Esophagus squamous epithelium (tissue), 5 donors: ENCODE measurements at regions not wholly inside any gene's neighbourhood (a gene's known extent, or its start where the extent isn't known, plus 50 kb on each side); places are given as distances from the start of the nearest gene placed in this dataset.
"Not testable (repeated sequence)": the region's sequence is repeated elsewhere in the genome, so short reads cannot be mapped to it uniquely, and the experiment has no call there.

Experiments used
- DNase-seq: peaks from one replicate; lab custom pipeline; 2025; lab: John Stamatoyannopoulos, UW
- H3K27ac ChIP-seq, 4 donors: fragments of 200-600 bp; sonication (generic); one replicate each; pipeline ENCODE4 v1.5.1; 2016 to 2019; ENCODE audit warnings: mild to moderate bottlenecking in 1 of 4
- H3K27me3 ChIP-seq, 4 donors: fragments of 200-600 bp; sonication (generic); 1 replicate in 3 of 4; 2 replicates in 1 of 4; pipeline versions ENCODE4 v1.5.1 to v1.6.0; 2017 to 2021; ENCODE audit warnings: antibody characterized with exemption in 1 of 4
- H3K36me3 ChIP-seq, 3 donors: fragments of 200-600 bp; sonication (generic); one replicate each; pipeline ENCODE4 v1.5.1; 2016 to 2019
- H3K4me1 ChIP-seq, 3 donors: fragments of 200-600 bp; sonication (generic); one replicate each; pipeline ENCODE4 v1.5.1; 2017 to 2019
- H3K4me3 ChIP-seq, 4 donors: fragments of 200-600 bp; sonication (generic); 1 replicate in 3 of 4; 2 replicates in 1 of 4; pipeline ENCODE4 v1.5.1; 2016 to 2019; ENCODE audit warnings: mild to moderate bottlenecking in 2 of 4, moderate library complexity in 1 of 4
- H3K9me3 ChIP-seq, 3 donors: fragments of 200-600 bp; sonication (generic); one replicate each; pipeline ENCODE4 v1.5.1; 2016 to 2019
- POLR2A ChIP-seq, 4 donors: fragments of 450-650 bp; IDR thresholded peaks; one replicate each; pipeline ENCODE4 v1.6.1; 2017; ENCODE audit warnings: antibody characterized with exemption in 4 of 4, mild to moderate bottlenecking in 4 of 4, moderate library complexity in 3 of 4
- WGBS, 2 donors: methylation state at CpG; one replicate each; pipeline ENCODE4 v1.1.5; 2018; 5-methylcytosine and 5-hydroxymethylcytosine counted together
- intact Hi-C: fragments of 100-400 bp; cut with DNase I; formaldehyde crosslinking; loops from one replicate; pipeline ENCODE4 v1.15.0; 2022
- TF ChIP-seq, protein P1 (sequence below), 6 experiments: fragments of 450-650 bp in 4 of 6; fragments of 200-600 bp in 2 of 6; sonication (generic) in 2 of 6; IDR thresholded peaks; one replicate each; pipeline ENCODE4 v1.5.1; 2016 to 2019; ENCODE audit warnings: antibody characterized with exemption in 6 of 6, mild to moderate bottlenecking in 4 of 6, moderate library complexity in 4 of 6
- donor health status: DM: yes; HTN: yes; CAD: no.

DNA sequence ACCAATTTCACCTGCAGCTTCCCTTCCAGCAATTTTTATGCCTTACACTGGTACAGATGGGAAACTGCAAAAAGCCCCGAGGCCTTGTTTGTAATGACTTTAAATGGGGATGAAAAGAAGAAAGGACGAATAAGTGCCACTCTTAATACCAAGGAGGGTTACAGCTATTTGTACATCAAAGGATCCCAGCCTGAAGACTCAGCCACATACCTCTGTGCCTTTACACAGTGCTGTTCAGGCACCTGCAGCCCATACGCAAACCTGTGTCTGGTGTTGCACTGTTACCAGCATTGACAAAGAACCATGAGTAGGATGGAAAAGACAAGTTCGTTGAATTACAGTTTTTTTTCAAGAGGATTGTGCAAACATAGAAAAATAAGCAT, 432.0 kb upstream of the OR4E1 start:
- DNase-seq, result no peak
- Histone ChIP-seq H3K36me3 (no peaks in the 10 kb centered on the region), H3K27ac (no peak overlapping the region), H3K4me3 (no peak overlapping the region), H3K27me3 (no peaks in the 10 kb centered on the region), H3K9me3 (no peaks in the 10 kb centered on the region), H3K4me1 (no peaks in the 10 kb centered on the region)
- no peak for TF ChIP-seq POLR2A (IDR thresholded peaks at IDR 0.05)
- TF ChIP-seq, protein P1, sequence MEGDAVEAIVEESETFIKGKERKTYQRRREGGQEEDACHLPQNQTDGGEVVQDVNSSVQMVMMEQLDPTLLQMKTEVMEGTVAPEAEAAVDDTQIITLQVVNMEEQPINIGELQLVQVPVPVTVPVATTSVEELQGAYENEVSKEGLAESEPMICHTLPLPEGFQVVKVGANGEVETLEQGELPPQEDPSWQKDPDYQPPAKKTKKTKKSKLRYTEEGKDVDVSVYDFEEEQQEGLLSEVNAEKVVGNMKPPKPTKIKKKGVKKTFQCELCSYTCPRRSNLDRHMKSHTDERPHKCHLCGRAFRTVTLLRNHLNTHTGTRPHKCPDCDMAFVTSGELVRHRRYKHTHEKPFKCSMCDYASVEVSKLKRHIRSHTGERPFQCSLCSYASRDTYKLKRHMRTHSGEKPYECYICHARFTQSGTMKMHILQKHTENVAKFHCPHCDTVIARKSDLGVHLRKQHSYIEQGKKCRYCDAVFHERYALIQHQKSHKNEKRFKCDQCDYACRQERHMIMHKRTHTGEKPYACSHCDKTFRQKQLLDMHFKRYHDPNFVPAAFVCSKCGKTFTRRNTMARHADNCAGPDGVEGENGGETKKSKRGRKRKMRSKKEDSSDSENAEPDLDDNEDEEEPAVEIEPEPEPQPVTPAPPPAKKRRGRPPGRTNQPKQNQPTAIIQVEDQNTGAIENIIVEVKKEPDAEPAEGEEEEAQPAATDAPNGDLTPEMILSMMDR (IDR thresholded peaks at IDR 0.05), result no peak
- 60 to 74% methylated on average over 4 of the region's 4 CpGs for WGBS, 2 donors
- intact Hi-C loops, result no loop called here

DNA sequence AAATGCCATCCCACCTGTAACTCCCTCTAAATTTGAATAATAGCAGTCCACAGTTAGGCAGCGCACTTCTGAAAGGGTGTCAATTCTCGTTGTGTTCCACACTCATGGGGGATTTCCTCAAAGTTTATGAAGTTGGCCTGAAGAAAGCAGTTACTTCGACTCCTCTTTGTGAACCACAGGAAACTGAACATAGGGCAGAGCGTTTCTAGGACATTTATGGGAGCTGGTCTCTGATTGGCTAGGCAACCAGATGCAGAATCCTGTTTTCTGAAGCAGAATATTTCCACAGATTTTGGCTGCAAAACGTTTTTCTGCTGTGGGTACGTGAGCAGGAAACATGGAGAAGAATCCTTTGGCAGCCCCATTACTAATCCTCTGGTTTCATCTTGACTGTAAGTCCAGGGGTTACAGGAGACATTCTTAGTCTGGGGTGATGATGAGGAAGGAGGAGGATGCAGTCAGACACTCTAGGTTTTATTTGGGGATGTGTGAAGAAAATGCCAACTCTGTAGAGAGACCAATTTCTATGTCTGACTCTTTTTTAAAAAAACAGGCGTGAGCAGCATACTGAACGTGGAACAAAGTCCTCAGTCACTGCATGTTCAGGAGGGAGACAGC, 431.5 kb upstream of the OR4E1 start:
- WGBS, 2 donors, result 54 to 60% methylated on average over 7 to 8 of the region's 8 CpGs

DNA sequence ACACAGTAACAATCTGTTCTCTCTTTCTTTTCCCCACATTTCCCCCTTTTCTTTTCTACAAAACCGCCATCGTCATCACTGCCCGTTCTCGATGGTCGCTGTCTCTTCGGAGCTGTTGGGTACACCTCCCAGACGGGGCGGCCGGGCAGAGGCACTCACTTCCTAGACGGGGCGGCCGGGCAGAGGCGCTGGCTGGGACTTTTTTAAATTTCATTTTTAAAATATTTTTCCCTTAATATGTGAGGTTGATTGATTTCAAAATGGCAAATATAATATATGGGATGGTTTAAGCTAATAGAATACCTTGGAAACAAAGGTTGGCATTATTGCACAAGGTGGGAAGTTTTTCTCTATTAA, 427.1 kb upstream of the OR4E1 start:
- H3K4me3 ChIP-seq, intact Hi-C loops: not testable (repeated sequence)
- WGBS, 2 donors, result 92 to 93% methylated on average over 13 of the region's 13 CpGs

More for the DNA sequence above, 431.5 kb upstream of the OR4E1 start:
- Histone ChIP-seq H3K9me3 (no peaks in the 10 kb centered on the region), H3K27ac (no peak overlapping the region), H3K4me1 (no peaks in the 10 kb centered on the region), H3K36me3 (no peaks in the 10 kb centered on the region), H3K4me3 (no peak overlapping the region), H3K27me3 (no peaks in the 10 kb centered on the region)
- TF ChIP-seq, protein P1 (IDR thresholded peaks at IDR 0.05), result no peak
- TF ChIP-seq POLR2A (IDR thresholded peaks at IDR 0.05), result no peak
- intact Hi-C loops, result no loop called here
- DNase-seq, result no peak

DNA sequence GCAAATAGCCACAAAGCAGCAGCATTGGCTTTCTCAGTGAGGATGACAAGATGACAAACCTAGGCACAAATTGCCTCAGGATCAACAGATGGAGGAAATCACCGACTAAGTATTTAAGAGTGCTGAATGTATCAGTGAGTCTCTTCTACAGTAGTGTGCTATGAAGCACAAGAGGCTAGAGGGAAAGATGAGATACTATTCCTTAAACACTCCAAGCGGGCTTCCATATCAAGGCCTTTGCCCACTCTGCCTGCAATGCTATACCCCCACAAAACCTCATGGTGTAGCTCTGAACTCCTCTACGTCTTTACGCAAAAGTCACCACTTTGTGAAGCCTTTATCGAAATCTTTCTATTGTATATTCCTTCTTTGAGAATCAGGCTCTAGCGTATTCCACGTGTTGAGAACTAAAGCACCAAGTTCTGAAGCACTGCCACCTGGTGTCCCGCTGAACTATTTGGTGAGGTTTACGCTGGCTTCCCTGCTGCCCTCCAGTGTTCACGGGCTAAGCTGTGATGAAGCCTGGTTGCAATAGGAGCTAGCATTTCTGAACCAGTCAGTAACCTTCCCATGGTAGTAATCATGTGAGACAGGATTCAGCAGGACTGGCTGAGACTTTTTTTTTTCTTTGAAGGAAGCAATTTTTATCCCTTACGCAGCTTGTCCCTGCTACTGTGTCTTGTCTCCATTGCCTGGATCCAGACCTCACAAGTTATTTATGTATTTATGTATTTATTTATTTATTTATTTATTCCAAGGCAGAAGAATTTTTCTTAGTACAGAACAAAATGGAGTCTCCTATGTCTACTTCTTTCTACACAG, 426.5 kb upstream of the OR4E1 start:
- 39 to 51% methylated on average over 11 of the region's 11 CpGs for WGBS, 2 donors
- Histone ChIP-seq H3K36me3 (no peaks in the 10 kb centered on the region), H3K4me3 (no peak overlapping the region), H3K9me3 (no peaks in the 10 kb centered on the region), H3K4me1 (peaks cover 0 to 15% (median 0%) of the 10 kb centered on the region in 3 donors), H3K27me3 (no peaks in the 10 kb centered on the region), H3K27ac (no peak overlapping the region)
- DNase-seq, result no peak
- TF ChIP-seq, protein P1 (IDR thresholded peaks at IDR 0.05), result peak in 3 of 6 experiments; percentile 23 to 55 (median 32)
- no peak for TF ChIP-seq POLR2A (IDR thresholded peaks at IDR 0.05)
- intact Hi-C loops, result no loop called here

More for the DNA sequence above, 427.1 kb upstream of the OR4E1 start:
- not testable (repeated sequence) for DNase-seq, H3K9me3 ChIP-seq, H3K36me3 ChIP-seq, H3K27me3 ChIP-seq, H3K27ac ChIP-seq
- H3K4me1 ChIP-seq, result peaks cover 0 to 15% (median 0%) of the 10 kb centered on the region in 3 donors

DNA sequence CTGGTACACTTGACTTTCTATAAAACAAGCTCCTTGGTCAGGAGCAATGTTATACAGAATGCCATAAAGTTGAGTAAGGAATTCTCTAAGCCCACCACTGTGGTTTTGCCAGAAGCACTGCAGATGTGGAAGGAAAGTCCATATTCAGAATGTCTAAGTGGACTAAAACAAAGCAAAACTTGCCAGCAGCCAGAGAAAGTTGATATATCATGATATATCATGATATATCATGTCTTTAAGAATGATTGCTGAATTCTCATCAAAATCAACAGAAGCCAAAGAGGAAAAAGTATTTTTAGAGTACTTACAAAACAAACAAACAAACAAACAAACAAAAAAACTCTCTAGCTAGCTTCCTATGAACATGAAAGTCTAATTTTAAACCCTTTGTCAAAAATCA, 424.8 kb upstream of the OR4E1 start:
- Histone ChIP-seq H3K27ac (peak overlapping the region in 3 of 4 donors; percentile 66 to 78 (median 76)), H3K9me3 (no peaks in the 10 kb centered on the region), H3K4me3 (no peak overlapping the region), H3K4me1 (peaks cover 0 to 15% (median 0%) of the 10 kb centered on the region in 3 donors), H3K27me3 (no peaks in the 10 kb centered on the region), H3K36me3 (no peaks in the 10 kb centered on the region)
- TF ChIP-seq POLR2A (IDR thresholded peaks at IDR 0.05), result no peak
- TF ChIP-seq, protein P1 (IDR thresholded peaks at IDR 0.05), result no peak
- DNase-seq, result no peak
- intact Hi-C loops, result no loop called here
